Vagina (tissue), 2 donors: ENCODE measurements at regions not wholly inside any gene's neighbourhood (a gene's known extent, or its start where the extent isn't known, plus 50 kb on each side); places are given as distances from the start of the nearest gene placed in this dataset.

Source experiments
- CTCF ChIP-seq, 3 experiments: fragments of 450-650 bp in 2 of 3; fragments of 200-600 bp in 1 of 3; sonication (generic) in 1 of 3; IDR thresholded peaks; one replicate each; pipeline ENCODE4 v1.5.1; 2017 to 2019; ENCODE audit warnings: antibody characterized with exemption in 3 of 3, mild to moderate bottlenecking in 2 of 3, moderate library complexity in 2 of 3
- POLR2AphosphoS5 ChIP-seq, 2 donors: sonication (generic); formaldehyde crosslinking; IDR thresholded peaks; one replicate each; pipeline ENCODE4 v1.9.0; 2017; ENCODE audit warnings: antibody characterized with exemption in 2 of 2, mild to moderate bottlenecking in 2 of 2, low read depth in 1 of 2; ENCODE audit not compliant: insufficient read depth in 1 of 2

GRCh38 chr7:12967322-12967721 is 279.9 kb downstream of the ARL4A start:
- TF ChIP-seq CTCF (IDR thresholded peaks at IDR 0.05) (no peak), POLR2AphosphoS5 (IDR thresholded peaks at IDR 0.05; ENCODE audit: insufficient read depth in 1 of 2, low read depth in 1 of 2) (no peak)
